Activated CD4-positive, alpha-beta T cell treated with anti-CD3 and anti-CD28 coated beads for 36 hours (primary cell): ENCODE measurements at regions not wholly inside any gene's neighbourhood (a gene's known extent, or its start where the extent isn't known, plus 50 kb on each side); places are given as distances from the start of the nearest gene placed in this dataset.

Source experiments
- ATAC-seq: fragments of 200-7000 bp; cut with Tn5 transposase; one replicate; pipeline ENCODE4 v1.10.0; 2021; ENCODE audit warnings: mild to moderate bottlenecking, moderate library complexity
- CTCF ChIA-PET: fragments of 350-600 bp; sonication (Branson Sonifier 250); formaldehyde crosslinking; loops from one replicate; lab custom pipeline; 2021; ENCODE audit warnings: antibody characterized with exemption; lab: Charles Lee
- POLR2A ChIA-PET: fragments of 350-600 bp; sonication (Branson Sonifier 250); formaldehyde crosslinking; loops from one replicate; lab custom pipeline; 2021; ENCODE audit warnings: antibody characterized with exemption, inconsistent platforms; lab: Charles Lee
- DNase-seq: peaks from one replicate; pipeline ENCODE4 v3.0.0-alpha.2; 2020
- H3K27ac Mint-ChIP-seq: one replicate; pipeline ENCODE4 v1.8.0; 2021; ENCODE audit warnings: mixed read lengths
- H3K27me3 Mint-ChIP-seq: one replicate; pipeline ENCODE4 v1.8.0; 2021; ENCODE audit warnings: mixed read lengths
- H3K36me3 Mint-ChIP-seq: one replicate; pipeline ENCODE4 v1.8.0; 2021; ENCODE audit warnings: low read depth, mixed read lengths
- H3K4me1 Mint-ChIP-seq: one replicate; pipeline ENCODE4 v1.8.0; 2021; ENCODE audit warnings: mixed read lengths
- H3K4me3 Mint-ChIP-seq: one replicate; pipeline ENCODE4 v1.8.0; 2021; ENCODE audit warnings: mild to moderate bottlenecking, moderate library complexity, mixed read lengths
- H3K9me3 Mint-ChIP-seq: one replicate; pipeline ENCODE4 v1.8.0; 2021; ENCODE audit warnings: low read depth, mixed read lengths
- intact Hi-C, 2 experiments: fragments of 100-400 bp; cut with DNase I in 1 of 2; cut with micrococcal nuclease in 1 of 2; formaldehyde crosslinking; loops; one replicate each; pipeline versions ENCODE4 v1.14.2 to v1.15.1; 2022 to 2024; cut with DNase I, micrococcal nuclease

GRCh38 chr3:117617906-117618305, 908.3 kb downstream of the TUSC7 start:
- H3K4me1 Mint-ChIP-seq = no peaks in the 10 kb centered on the region
- no peak overlapping the region for H3K4me3 Mint-ChIP-seq
- no peak overlapping the region for H3K27ac Mint-ChIP-seq
- ChIA-PET CTCF (interaction anchor here (0.7 kb wide), 1 partner anchor 16 kb away, joined by 3 read pairs; no protein-coding TSS in a partner anchor), POLR2A (interaction anchor here (0.6 kb wide), 1 partner anchor 549 kb away, joined by 3 read pairs; no protein-coding TSS in a partner anchor)
- H3K9me3 Mint-ChIP-seq = peaks cover 2% of the 10 kb centered on the region
- intact Hi-C loops = no loop called here
- ATAC-seq = no peak
- no peaks in the 10 kb centered on the region for H3K36me3 Mint-ChIP-seq
- DNase-seq = no peak
- no peaks in the 10 kb centered on the region for H3K27me3 Mint-ChIP-seq

GRCh38 chr3:117618462-117618861, 908.9 kb downstream of the TUSC7 start:
- no peaks in the 10 kb centered on the region for H3K27me3 Mint-ChIP-seq
- DNase-seq = no peak
- H3K4me3 Mint-ChIP-seq = no peak overlapping the region
- no peaks in the 10 kb centered on the region for H3K36me3 Mint-ChIP-seq
- ChIA-PET POLR2A (no interaction called here), CTCF (no interaction called here)
- intact Hi-C loops = no loop called here
- no peak for ATAC-seq
- H3K4me1 Mint-ChIP-seq = no peaks in the 10 kb centered on the region
- no peak overlapping the region for H3K27ac Mint-ChIP-seq
- H3K9me3 Mint-ChIP-seq = peaks cover 2% of the 10 kb centered on the region

GRCh38 chr3:117619805-117620204, 910.2 kb downstream of the TUSC7 start:
- Mint-ChIP-seq H3K4me1 (no peaks in the 10 kb centered on the region), H3K4me3 (no peak overlapping the region), H3K27ac (no peak overlapping the region), H3K36me3 (no peaks in the 10 kb centered on the region), H3K9me3 (no peaks in the 10 kb centered on the region), H3K27me3 (no peaks in the 10 kb centered on the region)
- ChIA-PET CTCF (no interaction called here), POLR2A (no interaction called here)
- intact Hi-C loops = loop anchor here in 1 of 2 experiments (10.0 kb wide), 1 partner anchor 755 kb away; no protein-coding TSS in a partner anchor
- ATAC-seq (no peak), DNase-seq (no peak)

GRCh38 chr3:117622171-117622841, 912.7 kb downstream of the TUSC7 start:
- POLR2A ChIA-PET = no interaction called here
- no peaks in the 10 kb centered on the region for H3K4me1 Mint-ChIP-seq
- intact Hi-C loops = loop anchor here in 1 of 2 experiments (10.0 kb wide), 1 partner anchor 758 kb away; no protein-coding TSS in a partner anchor
- H3K9me3 Mint-ChIP-seq = no peaks in the 10 kb centered on the region
- H3K27ac Mint-ChIP-seq = no peak overlapping the region
- ATAC-seq = no peak
- H3K4me3 Mint-ChIP-seq = no peak overlapping the region
- CTCF ChIA-PET = no interaction called here
- no peak for DNase-seq
- H3K36me3 Mint-ChIP-seq = no peaks in the 10 kb centered on the region
- H3K27me3 Mint-ChIP-seq = no peaks in the 10 kb centered on the region

- H3K27me3 Mint-ChIP-seq = no peaks in the 10 kb centered on the region
- H3K4me3 Mint-ChIP-seq = no peak overlapping the region
- intact Hi-C loops = loop anchor here in 1 of 2 experiments (10.0 kb wide), 1 partner anchor 760 kb away; no protein-coding TSS in a partner anchor
- POLR2A ChIA-PET = no interaction called here
- H3K4me1 Mint-ChIP-seq = no peaks in the 10 kb centered on the region
- ATAC-seq (no peak), DNase-seq (no peak)
- no peak overlapping the region for H3K27ac Mint-ChIP-seq
- no peaks in the 10 kb centered on the region for H3K36me3 Mint-ChIP-seq
- CTCF ChIA-PET = no interaction called here
- H3K9me3 Mint-ChIP-seq = no peaks in the 10 kb centered on the region
These were observed 914.8 kb downstream of the TUSC7 start for GRCh38 chr3:117624424-117624823.

GRCh38 chr3:117625174-117625573, 915.6 kb downstream of the TUSC7 start:
- intact Hi-C loops = loop anchor here in 1 of 2 experiments (10.0 kb wide), 1 partner anchor 760 kb away; no protein-coding TSS in a partner anchor
- ATAC-seq (no peak), DNase-seq (no peak)
- Mint-ChIP-seq H3K4me3 (no peak overlapping the region), H3K27ac (no peak overlapping the region), H3K9me3 (no peaks in the 10 kb centered on the region), H3K27me3 (no peaks in the 10 kb centered on the region), H3K4me1 (no peaks in the 10 kb centered on the region), H3K36me3 (no peaks in the 10 kb centered on the region)
- CTCF ChIA-PET = no interaction called here
- POLR2A ChIA-PET = no interaction called here

GRCh38 chr3:117626577-117626976, 917.0 kb downstream of the TUSC7 start:
- H3K9me3 Mint-ChIP-seq = no peaks in the 10 kb centered on the region
- H3K27me3 Mint-ChIP-seq = no peaks in the 10 kb centered on the region
- ChIA-PET CTCF (no interaction called here), POLR2A (no interaction called here)
- ATAC-seq (no peak), DNase-seq (no peak)
- H3K4me1 Mint-ChIP-seq = no peaks in the 10 kb centered on the region
- no peak overlapping the region for H3K4me3 Mint-ChIP-seq
- no peak overlapping the region for H3K27ac Mint-ChIP-seq
- no peaks in the 10 kb centered on the region for H3K36me3 Mint-ChIP-seq
- intact Hi-C loops = loop anchor here in 1 of 2 experiments (10.0 kb wide), 1 partner anchor 762 kb away; no protein-coding TSS in a partner anchor

- H3K4me3 Mint-ChIP-seq = no peak overlapping the region
- intact Hi-C loops = loop anchor here in 1 of 2 experiments (10.0 kb wide), 1 partner anchor 764 kb away; no protein-coding TSS in a partner anchor
- no peaks in the 10 kb centered on the region for H3K36me3 Mint-ChIP-seq
- ATAC-seq (no peak), DNase-seq (no peak)
- no peaks in the 10 kb centered on the region for H3K9me3 Mint-ChIP-seq
- POLR2A ChIA-PET = no interaction called here
- no peaks in the 10 kb centered on the region for H3K4me1 Mint-ChIP-seq
- H3K27me3 Mint-ChIP-seq = no peaks in the 10 kb centered on the region
- CTCF ChIA-PET = no interaction called here
- H3K27ac Mint-ChIP-seq = no peak overlapping the region
These were observed 919.3 kb downstream of the TUSC7 start for GRCh38 chr3:117628823-117629291.

- no peaks in the 10 kb centered on the region for H3K4me1 Mint-ChIP-seq
- no peak overlapping the region for H3K27ac Mint-ChIP-seq
- no peak overlapping the region for H3K4me3 Mint-ChIP-seq
- ATAC-seq (no peak), DNase-seq (no peak)
- H3K36me3 Mint-ChIP-seq = no peaks in the 10 kb centered on the region
- H3K9me3 Mint-ChIP-seq = no peaks in the 10 kb centered on the region
- CTCF ChIA-PET = no interaction called here
- intact Hi-C loops = loop anchor here in 1 of 2 experiments (10.0 kb wide), 1 partner anchor 765 kb away; no protein-coding TSS in a partner anchor
- POLR2A ChIA-PET = no interaction called here
- H3K27me3 Mint-ChIP-seq = no peaks in the 10 kb centered on the region
These were observed 919.9 kb downstream of the TUSC7 start for GRCh38 chr3:117629505-117629904.

GRCh38 chr3:117630469-117630868, 920.9 kb downstream of the TUSC7 start:
- Mint-ChIP-seq H3K27ac (no peak overlapping the region), H3K4me3 (no peak overlapping the region), H3K4me1 (no peaks in the 10 kb centered on the region), H3K9me3 (no peaks in the 10 kb centered on the region), H3K27me3 (no peaks in the 10 kb centered on the region), H3K36me3 (no peaks in the 10 kb centered on the region)
- CTCF ChIA-PET = no interaction called here
- intact Hi-C loops = no loop called here
- no peak for DNase-seq
- POLR2A ChIA-PET = no interaction called here
- ATAC-seq = no peak

GRCh38 chr3:117630885-117631284, 921.3 kb downstream of the TUSC7 start:
- no peak overlapping the region for H3K4me3 Mint-ChIP-seq
- no peaks in the 10 kb centered on the region for H3K27me3 Mint-ChIP-seq
- no peaks in the 10 kb centered on the region for H3K4me1 Mint-ChIP-seq
- ChIA-PET POLR2A (no interaction called here), CTCF (no interaction called here)
- H3K36me3 Mint-ChIP-seq = no peaks in the 10 kb centered on the region
- H3K27ac Mint-ChIP-seq = no peak overlapping the region
- H3K9me3 Mint-ChIP-seq = no peaks in the 10 kb centered on the region
- DNase-seq = no peak
- intact Hi-C loops = no loop called here
- ATAC-seq = no peak

- Mint-ChIP-seq H3K4me3 (no peak overlapping the region), H3K36me3 (no peaks in the 10 kb centered on the region), H3K27ac (no peak overlapping the region), H3K27me3 (no peaks in the 10 kb centered on the region), H3K4me1 (no peaks in the 10 kb centered on the region), H3K9me3 (no peaks in the 10 kb centered on the region)
- POLR2A ChIA-PET = no interaction called here
- intact Hi-C loops = no loop called here
- no peak for DNase-seq
- CTCF ChIA-PET = no interaction called here
- ATAC-seq = no peak
These were observed 922.2 kb downstream of the TUSC7 start for GRCh38 chr3:117631781-117632180.
